ENCODE measurements at regions not wholly inside any gene's neighbourhood (a gene's known extent, or its start where the extent isn't known, plus 50 kb on each side); places are given as distances from the start of the nearest gene placed in this dataset.

- no peak for DNase-seq
Measured at GRCh38 chr3:16658004-16658924, 53.0 kb upstream of the DAZL start.

DNA sequence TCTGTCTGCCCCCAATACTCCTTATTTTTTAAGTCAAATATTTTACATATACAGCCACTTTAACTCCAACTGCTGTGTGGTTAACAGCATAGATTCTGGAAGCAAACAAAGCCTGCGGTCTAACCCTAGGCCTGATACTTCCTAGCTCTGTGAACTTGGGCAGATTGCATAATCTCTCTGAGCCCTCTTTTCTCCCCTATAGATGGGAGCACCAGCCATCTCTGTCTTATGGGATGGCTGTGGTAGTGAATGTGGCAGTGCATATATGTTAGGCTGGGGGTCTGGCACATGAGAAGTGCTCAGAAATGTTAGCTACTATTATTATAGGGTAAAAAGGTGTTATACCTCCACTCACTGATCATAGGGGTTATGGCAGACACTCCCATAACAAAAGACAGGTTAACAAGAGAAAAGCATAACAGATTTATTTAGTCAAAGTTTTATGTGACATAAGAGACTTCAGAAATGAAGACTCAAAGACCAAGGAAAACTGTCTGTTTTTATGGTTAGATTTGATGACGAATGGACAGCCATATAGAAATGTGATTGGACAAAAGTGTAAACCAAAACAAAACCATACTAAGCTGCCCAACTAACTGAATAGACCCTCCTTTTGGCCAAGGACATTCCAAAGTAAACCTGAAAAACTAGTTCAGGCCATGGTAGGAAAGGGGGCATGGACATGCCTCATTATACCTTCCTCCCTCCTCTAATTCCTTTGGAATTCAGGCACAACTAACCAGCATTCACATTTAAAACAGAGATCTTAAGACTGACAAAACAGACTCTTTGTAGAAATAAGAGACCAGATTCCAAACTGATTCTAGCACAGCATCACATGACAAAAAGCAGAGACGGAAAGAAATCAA is 53.9 kb upstream of the DAZL start:
- no peak for DNase-seq

DNA sequence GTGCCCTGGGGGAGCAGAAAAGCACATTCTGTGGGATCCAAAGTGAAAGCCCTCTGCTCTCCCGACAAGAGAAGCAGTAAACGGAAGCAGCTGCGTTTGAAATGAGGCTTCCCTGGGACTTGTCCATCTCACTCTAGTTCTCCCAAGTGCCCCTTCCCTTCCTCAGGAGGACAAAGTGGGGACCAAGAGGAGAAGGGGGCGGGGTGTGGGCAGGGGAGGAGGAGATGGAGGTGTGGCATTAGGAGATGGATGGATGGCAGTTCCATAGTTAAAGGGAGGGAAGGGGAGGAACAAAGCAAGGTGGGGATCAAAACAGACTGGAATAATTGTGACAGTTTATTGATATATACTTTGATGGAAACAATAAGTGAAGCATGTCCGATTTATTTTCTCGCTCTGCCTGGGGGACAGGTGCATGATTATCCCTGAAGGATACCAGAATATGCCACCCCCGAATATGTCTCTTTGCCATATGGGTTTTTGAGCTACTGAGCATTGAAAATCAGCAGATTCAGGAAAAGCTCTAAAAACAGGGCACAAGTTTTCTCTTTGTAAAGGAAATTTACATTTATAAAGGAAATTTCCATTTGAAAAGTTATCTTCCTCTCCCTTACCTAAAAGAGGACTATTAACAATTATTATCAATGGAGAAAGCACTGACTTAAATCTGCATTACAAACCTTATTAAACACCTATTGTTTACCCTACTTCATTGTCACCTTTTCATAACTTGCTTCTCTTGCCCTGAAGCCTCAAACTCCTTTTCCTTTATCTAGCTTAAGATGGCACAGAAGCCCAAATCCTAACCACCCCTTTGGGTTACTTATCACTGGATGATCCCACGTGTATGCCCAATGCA is 58.9 kb upstream of the DAZL start:
- no peak for DNase-seq

DNA sequence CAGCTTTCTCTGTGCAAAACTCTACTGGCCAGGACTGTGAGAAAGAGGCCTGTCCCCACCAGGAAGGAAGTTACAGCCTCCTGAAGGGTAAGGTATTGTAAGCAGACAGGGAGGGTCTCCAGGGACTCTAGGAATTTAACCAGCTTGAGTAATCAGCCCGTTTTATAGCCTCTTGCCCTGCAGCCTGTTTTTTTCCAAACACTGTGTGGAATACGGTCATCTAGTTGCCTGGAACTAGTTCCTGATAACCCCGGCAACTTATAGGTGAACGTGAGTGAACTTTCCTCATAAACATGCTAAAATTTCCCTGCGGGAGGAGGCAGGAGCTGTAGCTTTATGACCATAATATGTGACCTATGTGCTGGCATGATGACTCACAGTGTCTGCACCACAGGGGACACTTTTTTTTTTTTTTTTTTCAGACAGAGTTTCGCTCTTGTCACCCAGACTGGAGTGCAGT is 60.1 kb upstream of the DAZL start:
- no peak for DNase-seq

GRCh38 chr3:16666206-16666605 is 61.0 kb upstream of the DAZL start:
- DNase-seq: no peak

- DNase-seq: no peak
Measured at GRCh38 chr3:16667633-16668032, 62.4 kb upstream of the DAZL start.

DNA sequence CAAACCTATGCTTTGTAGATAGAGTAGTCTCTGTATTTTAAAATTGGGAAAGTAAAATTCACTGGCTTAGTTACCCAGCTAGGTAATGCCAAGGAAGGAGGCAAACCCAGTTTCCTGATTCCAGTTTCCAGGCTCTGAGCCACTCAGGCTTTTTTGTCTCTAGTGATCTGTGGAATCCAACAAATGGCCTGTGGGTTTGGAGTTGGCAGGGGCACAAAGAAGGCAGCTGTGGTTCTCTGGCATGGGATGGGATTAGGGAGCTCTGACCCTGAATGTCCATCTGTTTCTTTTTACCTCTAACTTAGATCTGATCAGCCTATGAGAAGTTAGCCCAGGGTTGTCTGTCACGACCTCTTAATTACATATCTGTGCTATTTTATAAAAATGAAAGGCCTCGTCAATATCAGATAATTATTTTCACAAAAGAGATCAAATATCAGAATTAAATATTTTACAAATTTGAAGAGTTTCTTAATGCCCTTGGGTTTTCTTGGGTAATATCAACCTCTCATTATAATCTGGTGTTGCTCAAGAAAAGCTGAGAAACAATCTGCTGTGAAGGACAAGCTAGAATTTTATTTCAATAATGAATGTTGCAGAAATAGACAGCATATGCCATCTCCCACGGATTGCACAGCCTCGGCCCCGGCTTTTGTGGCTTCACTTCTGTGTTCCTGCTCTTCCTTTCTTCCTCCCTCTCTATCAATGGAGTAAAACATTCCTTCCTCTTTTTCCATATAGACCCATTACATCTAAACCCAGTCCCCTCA is 63.7 kb upstream of the DAZL start:
- DNase-seq: no peak

- DNase-seq: no peak
Measured at GRCh38 chr3:16670191-16670590, 65.0 kb upstream of the DAZL start.

DNA sequence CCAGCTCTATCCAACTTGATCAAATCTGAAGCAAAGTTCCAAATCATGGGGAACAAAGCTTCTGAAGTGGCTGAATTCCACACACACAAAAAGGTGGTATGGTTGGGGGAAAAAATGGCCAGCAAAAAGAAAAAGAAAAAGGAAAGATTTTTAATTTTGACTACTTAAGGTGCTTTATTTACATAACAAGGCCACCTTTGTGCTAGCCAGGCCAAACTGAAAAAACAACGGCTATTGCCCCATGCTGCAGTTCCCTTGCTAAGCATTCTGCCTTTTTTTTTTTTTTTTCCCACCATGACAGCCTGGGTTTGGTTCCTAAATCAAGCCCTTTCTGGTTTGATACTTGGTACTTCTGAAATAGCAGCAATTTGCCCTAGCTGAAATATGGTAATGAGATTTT is 66.5 kb upstream of the DAZL start:
- DNase-seq: no peak

- no peak for DNase-seq
Measured at GRCh38 chr3:16673530-16673929, 68.3 kb upstream of the DAZL start.

GRCh38 chr3:16675805-16676204 is 70.6 kb upstream of the DAZL start:
- DNase-seq: no peak

DNA sequence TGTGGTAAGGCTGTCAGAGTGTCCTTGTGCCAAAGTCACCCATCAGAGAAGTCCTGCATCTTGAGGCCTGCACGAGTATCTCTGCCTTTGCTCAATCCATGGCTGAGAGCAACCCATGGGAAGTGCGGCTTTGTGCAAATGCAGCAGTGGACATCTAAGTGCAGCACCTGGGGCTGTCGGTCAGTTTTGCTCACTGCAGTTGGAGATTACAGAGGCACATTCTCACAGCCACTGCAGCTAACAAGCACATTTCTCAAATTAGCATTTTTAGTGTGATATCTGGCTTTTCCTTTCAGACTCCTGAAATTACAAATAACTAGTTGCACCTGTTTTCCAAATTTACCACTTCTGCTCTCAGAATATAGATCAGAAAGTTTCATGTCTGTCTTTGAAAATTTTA is 81.5 kb upstream of the DAZL start:
- no peak for DNase-seq

DNA sequence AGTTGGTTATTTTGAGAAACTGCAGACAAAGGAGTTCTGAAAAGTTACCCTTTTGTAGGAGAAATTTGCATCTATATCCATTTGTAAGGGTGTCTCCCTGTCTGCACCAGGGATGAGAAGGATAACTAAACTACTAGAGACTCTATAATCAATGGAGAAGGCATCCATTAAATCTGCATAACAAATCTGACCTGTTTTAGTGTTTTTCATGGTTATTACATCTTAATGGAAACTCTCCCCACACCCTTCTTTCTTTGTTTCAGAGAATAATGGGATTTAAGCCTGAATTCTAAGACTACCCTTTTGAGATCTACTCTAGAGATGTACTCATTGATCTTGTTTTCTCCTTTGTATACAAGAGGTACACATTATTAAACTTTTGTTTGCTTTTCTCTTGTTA is 82.0 kb upstream of the DAZL start:
- DNase-seq: no peak

DNA sequence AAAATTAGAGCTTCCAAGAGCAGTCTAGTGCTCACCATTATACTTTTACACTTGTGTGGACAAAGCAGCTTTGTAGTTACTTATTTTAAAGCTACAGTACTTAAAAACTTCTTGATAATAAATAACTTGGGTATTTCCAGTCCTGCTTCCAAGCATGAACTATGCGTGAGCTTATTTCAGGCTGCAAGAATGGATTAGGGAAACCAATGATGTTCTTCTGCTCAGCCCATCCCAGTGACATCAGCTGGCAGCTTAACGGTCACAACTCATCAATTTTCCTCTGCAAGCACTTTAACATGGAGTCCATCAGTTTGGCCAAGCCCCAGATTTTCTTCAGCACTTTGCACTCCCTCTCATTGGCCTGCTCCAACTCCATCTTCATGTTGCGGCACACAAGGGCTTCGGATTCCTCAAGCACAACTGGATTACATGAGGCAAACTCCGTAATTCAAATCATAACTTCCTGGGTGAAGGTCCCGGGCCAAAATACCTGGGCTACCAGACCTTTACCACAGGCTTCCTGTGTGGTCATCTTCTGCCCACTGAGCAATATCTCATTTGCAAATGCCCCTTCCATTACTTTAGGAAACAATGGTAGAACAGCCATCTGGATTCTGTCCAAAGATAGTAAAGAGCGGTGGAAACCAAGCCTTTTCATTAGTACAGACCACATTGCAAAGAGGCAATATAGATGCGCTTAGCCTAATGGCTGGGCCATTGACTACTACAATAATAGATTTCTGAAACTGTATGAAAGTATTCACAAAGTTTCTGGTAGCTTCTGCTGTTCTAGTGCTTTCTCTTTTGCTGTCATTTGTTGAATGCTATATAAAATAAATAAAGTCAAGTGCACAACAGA is 87.5 kb upstream of the DAZL start:
- DNase-seq: no peak

DNA sequence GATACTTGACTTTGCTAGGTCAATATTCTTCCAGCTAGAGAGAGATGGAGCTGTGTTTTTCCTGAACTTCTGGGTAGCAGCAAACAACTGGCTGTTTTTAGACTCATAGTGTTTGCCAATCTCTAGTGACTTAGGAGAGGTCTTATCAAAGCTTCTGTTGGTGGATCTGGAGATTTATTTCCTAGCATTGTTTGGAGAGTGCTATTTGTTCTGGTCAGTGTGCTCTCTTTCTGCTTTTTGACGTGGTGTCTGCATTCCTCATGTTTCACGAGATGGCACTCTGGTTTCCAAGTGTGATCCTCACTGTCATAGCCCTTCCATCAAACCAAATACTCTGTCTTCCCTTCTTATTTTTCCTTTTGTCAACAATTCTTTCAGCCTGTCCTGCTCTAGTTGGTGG is 88.6 kb upstream of the DAZL start:
- DNase-seq: no peak

- DNase-seq: no peak
Measured at GRCh38 chr3:16695710-16696109, 90.5 kb upstream of the DAZL start.

DNA sequence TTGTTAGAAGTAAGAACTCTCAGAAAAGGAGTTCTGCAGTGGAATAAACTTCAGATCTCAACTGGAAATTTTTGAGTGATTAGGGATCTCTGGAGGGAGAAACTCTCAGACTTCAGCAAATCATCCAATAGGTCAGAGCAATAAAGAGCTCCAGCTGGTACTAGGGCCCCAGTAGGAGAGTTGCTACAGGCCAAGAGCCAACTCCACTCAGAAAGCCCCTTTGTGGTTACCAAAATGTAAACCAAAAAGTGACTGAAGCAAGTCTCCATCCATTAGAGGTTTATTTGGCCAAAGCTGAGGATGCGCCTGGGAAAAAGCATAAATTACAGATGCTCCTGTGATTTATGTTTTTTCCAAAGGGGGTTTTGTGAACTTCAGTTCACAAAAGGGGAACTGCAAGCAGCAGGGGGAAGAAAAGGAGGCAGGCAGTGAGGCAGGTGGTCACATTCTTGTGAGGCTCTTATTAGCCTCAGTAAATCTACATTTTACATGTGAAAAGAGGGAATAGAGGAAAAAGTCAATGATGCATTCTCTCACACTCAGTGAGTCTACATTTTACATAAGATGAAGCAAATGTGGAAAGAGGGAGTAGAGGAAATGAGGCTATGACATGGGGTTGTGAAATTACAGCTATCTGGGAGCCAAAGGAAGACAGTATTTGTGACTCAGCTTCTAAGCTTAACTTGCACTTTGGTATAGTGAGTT is 92.4 kb upstream of the DAZL start:
- DNase-seq: no peak

DNA sequence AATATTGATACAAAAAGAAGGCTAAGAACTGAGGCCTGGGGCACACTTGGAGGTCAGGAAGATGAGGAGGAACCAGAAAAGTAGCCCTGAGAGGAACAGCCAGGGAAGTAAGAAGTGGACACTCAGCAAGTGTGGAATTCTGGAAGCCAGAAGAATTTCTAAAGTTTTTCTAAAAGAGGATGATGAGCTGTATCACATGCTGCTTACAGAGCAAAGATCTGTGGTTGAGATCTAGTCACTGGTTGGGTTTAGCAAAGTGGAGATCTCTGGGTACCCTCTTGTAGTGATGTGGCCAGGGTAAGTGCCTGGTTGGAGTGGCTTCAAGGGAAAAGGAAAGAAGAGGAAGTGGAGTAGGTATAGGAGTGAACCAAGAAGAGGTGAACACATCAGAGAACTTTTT is 95.4 kb upstream of the DAZL start:
- DNase-seq: no peak

GRCh38 chr3:16704941-16705340 is 99.7 kb upstream of the DAZL start:
- no peak for DNase-seq

DNA sequence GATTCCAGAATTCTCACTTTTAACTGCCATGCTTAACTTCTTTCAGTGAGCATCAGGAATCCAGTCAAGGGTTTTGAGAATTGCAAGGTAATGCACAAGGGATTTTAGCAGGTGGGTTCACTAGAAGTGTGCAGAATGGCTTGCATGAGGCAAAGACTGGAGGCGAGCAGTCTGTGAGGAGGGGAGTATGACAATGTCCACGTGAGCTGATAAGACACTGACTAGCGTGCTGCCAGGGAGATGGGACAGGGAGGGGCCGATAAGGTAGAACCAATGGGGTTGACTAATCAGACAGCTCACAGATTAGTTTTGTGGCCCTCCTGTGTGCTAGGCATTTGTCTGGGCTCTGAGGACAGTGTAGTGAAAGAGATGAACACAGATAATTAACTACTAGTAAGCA is 102.0 kb upstream of the DAZL start:
- no peak for DNase-seq

DNA sequence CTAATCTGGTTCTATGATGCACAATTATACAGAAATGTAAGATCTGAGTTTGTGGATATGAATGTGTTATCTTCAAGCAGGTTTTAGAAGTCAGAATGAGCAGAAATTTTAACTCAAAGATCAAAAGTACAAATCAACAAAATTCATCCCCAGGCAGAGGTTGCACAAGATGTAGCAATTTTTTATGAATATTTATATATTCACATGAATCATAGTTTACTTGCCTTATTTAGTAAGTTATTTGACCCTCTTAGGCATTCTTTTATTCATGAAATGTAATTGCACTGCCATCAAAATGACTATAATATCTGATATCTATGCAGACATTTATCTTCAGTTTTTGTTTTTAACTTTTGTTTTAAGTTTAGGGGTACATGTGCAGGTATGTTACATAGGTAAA is 103.1 kb upstream of the DAZL start:
- DNase-seq: no peak

Measured in activated CD4-positive, alpha-beta T cell treated with anti-CD3 and anti-CD28 coated beads, Interleukin-2, amount 50 U/mL, for 4 hours (primary cell).